COLO829 (cell line): ENCODE measurements at regions not wholly inside any gene's neighbourhood (a gene's known extent, or its start where the extent isn't known, plus 50 kb on each side); places are given as distances from the start of the nearest gene placed in this dataset.

ENCODE experiments used
- DNase-seq: peaks from one replicate; pipeline ENCODE4 v3.0.0; 2012; ENCODE audit warnings: low spot score

- DNase-seq, result no peak
Observed at GRCh38 chr14:104291123-104292000, 153.0 kb downstream of the KIF26A start.

GRCh38 chr14:104292084-104292970, 153.9 kb downstream of the KIF26A start:
- DNase-seq, result no peak

DNA sequence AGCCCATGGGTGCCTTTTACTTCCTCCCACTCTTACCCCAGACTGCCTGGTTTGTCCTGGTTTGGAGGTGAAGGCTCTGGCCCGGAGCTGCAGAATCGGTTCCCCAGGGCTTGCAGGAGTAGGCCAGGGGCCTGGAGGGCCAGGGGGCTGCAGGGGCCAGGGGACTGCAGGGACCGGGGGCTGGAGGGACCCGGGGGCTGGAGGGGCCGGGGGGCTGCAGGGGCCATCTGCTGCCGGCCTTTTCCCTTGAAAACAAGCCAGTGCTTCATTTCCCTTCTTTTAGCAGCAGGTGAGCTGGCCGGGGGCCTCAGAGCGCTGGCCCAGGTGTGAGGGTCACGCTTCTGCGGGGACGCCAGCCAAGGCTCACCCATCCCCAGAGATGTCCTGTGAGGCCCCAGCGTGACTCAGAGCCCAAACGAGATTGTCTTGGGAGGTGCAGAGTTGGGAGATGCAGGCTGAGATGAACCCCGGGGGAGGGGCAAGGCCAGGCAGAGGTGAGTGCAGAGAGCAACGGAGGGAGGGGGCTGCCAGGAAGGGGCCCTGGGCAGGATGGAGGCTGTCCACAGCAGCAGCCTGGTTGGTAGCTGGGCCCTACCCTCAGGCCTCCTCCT, 154.9 kb downstream of the KIF26A start:
- no peak for DNase-seq

DNA sequence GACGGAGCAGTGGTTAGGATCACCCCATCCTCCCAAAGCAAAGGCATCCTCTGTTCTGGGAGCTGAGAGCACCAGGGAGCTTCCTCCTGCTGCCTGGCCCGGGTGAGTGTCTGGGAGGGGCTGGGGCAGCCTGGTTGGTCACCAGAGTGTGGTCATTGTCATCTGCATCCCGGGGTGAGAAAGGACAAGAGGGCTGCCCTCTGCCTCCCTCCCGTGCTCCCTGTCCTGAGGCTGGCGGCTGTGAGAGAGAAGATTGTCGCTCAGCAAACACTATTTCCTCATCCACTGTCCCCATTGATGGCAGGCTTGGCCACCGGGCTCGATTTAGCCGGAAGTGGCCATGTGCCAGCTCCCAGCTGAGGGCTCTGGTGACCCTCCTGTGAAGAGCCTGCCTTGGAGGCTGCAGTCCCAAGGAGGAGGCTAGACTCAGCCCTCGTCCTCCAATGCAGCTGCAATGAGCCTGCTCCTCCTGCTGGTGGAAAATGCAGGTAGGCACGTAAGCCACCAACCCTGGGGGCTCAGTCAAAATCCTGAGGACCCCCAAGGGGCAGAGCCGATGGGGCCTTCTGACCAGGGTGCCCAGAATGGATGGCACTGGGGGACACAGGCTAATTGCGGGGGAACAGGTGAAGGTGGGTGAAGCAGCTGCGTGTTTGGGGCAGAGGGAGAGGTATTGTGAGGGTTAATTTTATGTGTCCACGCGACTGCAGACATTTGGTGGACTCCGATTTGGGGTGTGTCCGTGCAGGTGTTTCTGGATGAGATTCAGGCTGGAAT, 155.7 kb downstream of the KIF26A start:
- no peak for DNase-seq

DNA sequence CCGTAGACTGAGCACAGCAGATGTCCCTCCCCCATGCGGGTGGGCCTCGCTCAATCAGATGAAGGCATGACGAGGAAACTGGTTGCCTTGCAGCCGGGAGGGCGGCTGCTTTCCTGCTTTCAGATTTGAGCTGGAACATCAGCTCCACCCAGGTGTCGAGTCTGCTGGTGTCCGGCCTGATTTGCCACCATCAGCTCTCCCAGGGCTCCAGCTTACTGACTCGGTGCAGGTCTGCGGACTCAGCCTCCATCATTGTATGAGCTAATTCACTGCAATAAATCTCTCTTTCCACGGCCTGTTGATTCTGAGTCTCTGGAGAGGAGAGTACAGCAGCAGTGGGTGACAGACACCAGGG, 156.2 kb downstream of the KIF26A start:
- DNase-seq, result no peak

DNA sequence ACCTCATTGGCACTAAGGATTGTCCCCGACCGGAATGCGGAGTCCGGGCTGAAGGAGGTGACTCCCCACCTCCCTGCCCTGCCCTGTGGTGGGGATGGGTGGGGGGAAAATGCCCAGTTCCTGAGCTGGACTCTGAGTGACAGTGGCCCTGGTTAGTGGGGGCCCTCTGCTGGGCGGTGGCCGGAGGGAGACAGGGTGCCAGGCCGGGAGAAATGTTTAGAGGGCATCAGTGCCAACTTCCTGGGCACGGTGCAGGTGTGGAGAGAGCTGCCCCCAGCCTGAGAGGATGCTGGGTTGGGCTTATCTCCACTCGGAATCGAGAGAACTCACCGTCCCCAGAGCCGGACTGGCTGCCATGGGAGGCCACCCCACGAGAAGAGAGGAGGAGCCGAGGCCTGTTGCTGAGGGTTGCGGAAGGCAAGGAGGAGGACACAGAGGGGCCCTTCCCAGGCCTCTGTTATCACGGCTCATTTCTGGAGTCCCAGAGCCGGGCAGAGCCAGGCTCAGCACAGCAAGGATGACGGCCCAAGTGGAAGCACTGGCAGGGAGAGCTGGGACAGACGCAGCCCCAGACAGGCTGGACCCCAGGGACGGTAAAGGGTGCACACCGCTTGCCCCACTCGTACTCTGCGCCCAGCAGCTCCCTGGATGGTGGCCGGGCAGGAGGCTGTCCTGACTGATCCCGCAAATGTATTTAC, 156.7 kb downstream of the KIF26A start:
- DNase-seq, result no peak

GRCh38 chr14:104295681-104296387, 157.4 kb downstream of the KIF26A start:
- no peak for DNase-seq

GRCh38 chr14:104296388-104297312, 158.3 kb downstream of the KIF26A start:
- DNase-seq, result no peak

- no peak for DNase-seq
Observed at GRCh38 chr14:104297313-104297704, 158.9 kb downstream of the KIF26A start.

- no peak for DNase-seq
Observed at GRCh38 chr14:104297721-104298401, 159.5 kb downstream of the KIF26A start.

- DNase-seq, result no peak
Observed at GRCh38 chr14:104298458-104298857, 160.1 kb downstream of the KIF26A start.

DNA sequence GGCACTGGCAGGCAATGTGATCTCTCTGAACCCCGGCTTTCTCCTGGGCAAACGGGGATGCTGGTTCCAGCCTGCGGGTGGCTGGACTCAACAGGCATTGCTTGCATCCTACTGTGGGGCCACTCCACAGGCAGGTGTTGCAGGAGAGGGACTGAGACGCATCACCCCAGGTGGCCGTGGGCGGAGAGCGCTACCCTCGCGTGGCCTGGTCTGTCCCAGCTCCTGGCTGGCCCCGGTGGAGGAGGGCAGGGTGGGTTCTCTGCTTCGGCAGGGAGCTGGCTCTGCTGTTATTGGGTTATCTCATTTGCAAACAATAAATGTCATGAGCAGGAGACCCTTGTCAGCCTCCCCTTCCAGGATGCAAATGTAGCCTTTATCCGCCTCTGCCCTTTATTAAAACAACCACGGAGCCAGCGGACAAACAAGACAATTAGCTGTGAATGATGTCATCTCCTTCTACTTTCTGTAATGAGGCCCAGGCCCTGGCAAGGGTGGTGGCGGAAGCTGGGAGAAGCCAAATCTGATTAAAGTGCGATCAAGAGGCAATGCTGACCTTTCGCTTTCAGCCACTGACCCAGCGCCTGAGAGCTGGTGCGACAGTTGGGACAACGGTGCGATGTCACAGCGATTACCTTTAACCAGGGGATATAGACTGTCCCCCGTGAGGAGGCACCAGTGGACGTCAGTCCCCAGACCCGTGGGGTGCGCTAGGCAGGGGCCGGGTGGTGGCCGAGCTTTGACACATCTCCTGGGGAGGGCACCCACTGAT, 161.8 kb downstream of the KIF26A start:
- no peak for DNase-seq

DNA sequence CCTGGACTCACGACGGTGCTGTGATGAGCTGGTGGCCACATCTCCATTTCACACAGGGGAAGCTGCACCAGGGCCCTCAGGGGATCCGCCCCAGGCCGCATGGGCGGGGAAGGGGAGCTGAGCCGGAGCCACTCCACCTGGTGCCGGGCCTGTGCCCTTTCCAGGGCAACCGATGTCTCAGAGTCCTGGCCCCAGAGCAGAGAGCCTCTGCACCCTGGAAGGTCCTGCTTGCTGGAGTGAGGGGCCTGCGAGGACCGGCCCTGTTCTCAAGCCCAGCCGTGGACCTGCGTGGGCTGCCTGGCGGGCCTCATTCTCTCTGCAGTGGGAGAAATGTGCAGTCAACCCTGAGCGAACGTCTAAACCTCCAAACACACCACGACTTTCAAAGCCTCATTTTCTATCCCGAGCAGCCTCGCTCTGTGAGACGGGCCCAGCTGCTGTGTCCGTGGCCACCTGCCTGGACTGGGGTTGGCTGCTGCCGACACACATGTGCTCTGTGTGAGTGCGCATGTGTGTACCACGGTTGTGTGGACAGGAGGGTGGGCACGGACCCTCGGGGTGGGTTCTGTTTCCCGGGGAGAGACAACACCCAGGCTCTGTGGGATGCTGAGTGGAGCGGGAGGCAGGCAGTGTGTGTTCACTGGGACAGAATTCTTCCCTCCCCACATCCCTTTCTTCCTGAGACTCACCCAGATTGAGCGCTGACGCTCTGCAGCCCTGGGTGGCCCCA, 163.5 kb downstream of the KIF26A start:
- no peak for DNase-seq

- no peak for DNase-seq
Observed at GRCh38 chr14:104302794-104303405, 164.5 kb downstream of the KIF26A start.

- DNase-seq, result no peak
Observed at GRCh38 chr14:104303705-104304425, 165.5 kb downstream of the KIF26A start.
